GM23338 (cell line): ENCODE measurements at regions not wholly inside any gene's neighbourhood (a gene's known extent, or its start where the extent isn't known, plus 50 kb on each side); places are given as distances from the start of the nearest gene placed in this dataset.

ENCODE experiments used
- ATAC-seq: fragments of 200-7000 bp; cut with Tn5 transposase; 3 replicates; pipeline ENCODE4 v1.9.1; 2020
- DNase-seq: peaks from one replicate; pipeline ENCODE4 v3.0.0-alpha.2; 2015; ENCODE audit warnings: low spot score
- H2AFZ ChIP-seq: fragments of 200-600 bp; sonication (generic); 2 replicates; pipeline ENCODE4 v1.8.0; 2016; ENCODE audit warnings: antibody characterized with exemption, mild to moderate bottlenecking, moderate library complexity
- H3F3A ChIP-seq: fragments of 200-600 bp; sonication (generic); replicated peaks from 2 replicates; pipeline ENCODE4 v1.8.0; 2017; ENCODE audit warnings: antibody characterized with exemption, mixed run types, low read depth
- H3K27ac ChIP-seq: fragments of 200-600 bp; sonication (generic); 2 replicates; pipeline ENCODE4 v1.6.1; 2016; ENCODE audit warnings: low read depth
- H3K27me3 ChIP-seq: fragments of 200-600 bp; sonication (generic); 2 replicates; pipeline ENCODE4 v1.8.0; 2016; ENCODE audit warnings: mild to moderate bottlenecking, mixed run types, moderate library complexity; ENCODE audit not compliant: insufficient read depth
- H3K36me3 ChIP-seq: fragments of 200-600 bp; sonication (generic); 2 replicates; pipeline ENCODE4 v1.8.0; 2016; ENCODE audit warnings: mild to moderate bottlenecking; ENCODE audit not compliant: insufficient read depth
- H3K4me1 ChIP-seq: fragments of 200-600 bp; sonication (generic); 2 replicates; pipeline ENCODE4 v1.8.0; 2016; ENCODE audit warnings: mild to moderate bottlenecking, moderate library complexity; ENCODE audit not compliant: insufficient read depth
- H3K4me2 ChIP-seq: fragments of 200-600 bp; sonication (generic); 2 replicates; pipeline ENCODE4 v1.7.1; 2017; ENCODE audit warnings: mixed run types
- H3K4me3 ChIP-seq: fragments of 200-600 bp; sonication (generic); 2 replicates; pipeline ENCODE4 v1.6.1; 2016; ENCODE audit warnings: mixed run types
- H3K79me2 ChIP-seq: fragments of 200-600 bp; sonication (generic); replicated peaks from 2 replicates; pipeline ENCODE4 v1.8.0; 2017; ENCODE audit warnings: mild to moderate bottlenecking; ENCODE audit not compliant: insufficient read depth
- H3K9me2 ChIP-seq: fragments of 200-600 bp; sonication (generic); 2 replicates; pipeline ENCODE4 v1.8.0; 2017; ENCODE audit not compliant: insufficient read depth
- H4K20me1 ChIP-seq: fragments of 200-600 bp; sonication (generic); replicated peaks from 2 replicates; pipeline ENCODE4 v1.8.0; 2017; ENCODE audit warnings: mild to moderate bottlenecking; ENCODE audit not compliant: insufficient read depth
- H3K27ac Mint-ChIP-seq: 2 replicates; pipeline ENCODE4 v1.8.0; 2020; ENCODE audit warnings: inconsistent platforms, mild to moderate bottlenecking, moderate library complexity, mixed read lengths
- H3K27me3 Mint-ChIP-seq: 3 replicates; pipeline ENCODE4 v1.8.0; 2022; ENCODE audit warnings: low read depth, mild to moderate bottlenecking, moderate library complexity, mixed read lengths, inconsistent platforms; ENCODE audit not compliant: insufficient read depth, poor library complexity
- H3K36me3 Mint-ChIP-seq: 3 replicates; pipeline ENCODE4 v1.8.0; 2021; ENCODE audit warnings: low read depth, mild to moderate bottlenecking, inconsistent platforms, moderate library complexity, mixed read lengths
- H3K4me1 Mint-ChIP-seq: 3 replicates; pipeline ENCODE4 v1.8.0; 2020; ENCODE audit warnings: mild to moderate bottlenecking, inconsistent platforms, mixed read lengths
- H3K4me3 Mint-ChIP-seq: 3 replicates; pipeline ENCODE4 v1.8.0; 2021; ENCODE audit warnings: moderate library complexity, mild to moderate bottlenecking, inconsistent platforms, mixed read lengths
- H3K9me3 Mint-ChIP-seq: 3 replicates; pipeline ENCODE4 v1.8.0; 2020; ENCODE audit warnings: moderate library complexity, mild to moderate bottlenecking, inconsistent platforms, mixed read lengths
- CTCF ChIP-seq, 2 experiments: fragments of 200-600 bp in 1 of 2; sonication (generic) in 1 of 2; conservative IDR thresholded peaks; 2 replicates each; pipeline versions ENCODE4 v1.5.1 to v1.6.1; 2016 to 2017; ENCODE audit warnings: antibody characterized with exemption in 2 of 2, low read depth in 2 of 2, mild to moderate bottlenecking in 2 of 2, moderate library complexity in 1 of 2
- EZH2 ChIP-seq: fragments of 200-600 bp; sonication (generic); IDR thresholded peaks from one replicate; pipeline ENCODE4 v1.8.0; 2017; ENCODE audit warnings: antibody characterized with exemption, mild to moderate bottlenecking, low read depth; ENCODE audit not compliant: unreplicated experiment
- EZH2phosphoT487 ChIP-seq: fragments of 200-600 bp; sonication (generic); IDR thresholded peaks from one replicate; pipeline ENCODE4 v1.8.1; 2018; ENCODE audit warnings: antibody characterized with exemption; ENCODE audit not compliant: unreplicated experiment
- JUNB ChIP-seq: IDR thresholded peaks from one replicate; pipeline ENCODE4 v1.6.1; 2016; ENCODE audit warnings: antibody characterized with exemption; ENCODE audit not compliant: unreplicated experiment
- NANOG ChIP-seq: IDR thresholded peaks from 2 replicates; pipeline ENCODE4 v1.6.1; 2016; ENCODE audit warnings: antibody characterized with exemption, borderline replicate concordance
- POLR2AphosphoS5 ChIP-seq: IDR thresholded peaks from 2 replicates; pipeline ENCODE4 v1.6.1; 2016; ENCODE audit warnings: antibody characterized with exemption, low read depth
- STAT1 ChIP-seq: IDR thresholded peaks from one replicate; pipeline ENCODE4 v1.6.1; 2016; ENCODE audit warnings: antibody characterized with exemption; ENCODE audit not compliant: unreplicated experiment
- ZNF114 ChIP-seq: fragments of 250-450 bp; sonication (Bioruptor Pico); IDR thresholded peaks from 2 replicates; pipeline ENCODE4 v1.5.0; 2020; ENCODE audit warnings: mild to moderate bottlenecking, moderate library complexity
- ZNF331 ChIP-seq: fragments of 250-450 bp; sonication (Bioruptor Pico); IDR thresholded peaks from 2 replicates; pipeline ENCODE4 v1.5.0; 2020; ENCODE audit warnings: low read depth, mild to moderate bottlenecking, moderate library complexity
- TF ChIP-seq, protein P1 (sequence below): IDR thresholded peaks from one replicate; pipeline ENCODE4 v1.6.1; 2018; ENCODE audit warnings: antibody characterized with exemption; ENCODE audit not compliant: unreplicated experiment

DNA sequence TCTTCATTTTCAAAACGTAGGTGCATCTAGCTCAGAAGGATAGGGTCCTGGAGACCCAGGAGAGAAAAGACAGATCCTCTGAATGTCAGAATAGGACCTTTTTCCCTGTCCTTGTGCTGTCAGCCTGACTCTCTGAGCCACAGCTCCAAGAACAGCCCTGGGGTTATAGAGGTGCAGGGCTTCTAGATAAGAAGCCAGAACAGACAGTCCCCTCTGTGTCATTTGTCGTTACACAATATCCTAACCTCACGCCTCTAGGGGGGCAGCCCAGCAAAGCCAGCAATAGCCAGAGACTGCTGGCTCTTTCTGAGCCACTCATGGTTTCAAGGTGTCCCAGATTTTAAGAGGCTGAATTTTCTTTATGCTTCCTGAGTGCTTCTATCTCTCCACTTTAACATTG lies 153.2 kb upstream of the THBS1 start (continued):
- TF ChIP-seq JUNB: no peak
- no peak for TF ChIP-seq STAT1
- no peak for TF ChIP-seq EZH2
- no peak for TF ChIP-seq NANOG
- no peak for TF ChIP-seq POLR2AphosphoS5
- no peak for TF ChIP-seq ZNF114
- TF ChIP-seq EZH2phosphoT487: no peak
- TF ChIP-seq CTCF (conservative IDR thresholded peaks at IDR 0.05; ENCODE audit: low read depth in 2 of 2): no peak

DNA sequence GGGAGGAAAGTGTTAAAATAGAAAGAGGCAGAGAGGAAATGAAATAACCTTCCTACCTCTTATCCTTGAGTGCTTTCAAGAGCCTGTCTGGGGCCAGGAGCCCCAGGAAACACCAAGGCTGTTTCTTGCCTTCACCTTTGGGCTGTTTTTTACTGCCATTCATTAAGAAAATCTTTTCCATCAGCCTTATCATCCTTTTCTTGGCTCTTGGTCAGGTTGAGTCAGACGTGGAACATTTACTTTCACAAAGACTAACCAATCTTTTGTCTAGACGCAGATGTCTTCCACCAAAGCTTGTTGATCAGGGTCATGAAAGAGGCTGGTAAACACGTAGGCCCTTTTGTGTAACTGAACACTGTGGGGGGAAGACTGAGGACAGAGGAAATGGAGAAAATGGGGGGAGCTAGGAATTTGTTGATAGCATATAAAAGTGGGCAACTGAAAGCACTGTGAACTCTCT lies 151.0 kb upstream of the THBS1 start:
- H3K4me3 ChIP-seq: no peak overlapping the region
- Mint-ChIP-seq H3K27ac (peak overlapping the region; percentile 51; the same call in 1 of the 2 replicates), H3K4me1 (peaks cover 18% of the 10 kb centered on the region), H3K9me3 (no peaks in the 10 kb centered on the region), H3K27me3 (peaks cover 2% of the 10 kb centered on the region), H3K4me3 (no peak overlapping the region), H3K36me3 (no peaks in the 10 kb centered on the region)
- H3K27ac ChIP-seq: no peak overlapping the region
- H3K9me2 ChIP-seq: peaks cover 22% of the 10 kb centered on the region
- no peak overlapping the region for H3K4me2 ChIP-seq
- H3K4me1 ChIP-seq: peaks cover 12% of the 10 kb centered on the region
- ATAC-seq (no peak), DNase-seq (no peak)
- no peaks in the 10 kb centered on the region for H3K79me2 ChIP-seq
- H2AFZ ChIP-seq: peak overlapping the region; percentile 90
- TF ChIP-seq ZNF114: no peak
- no peak for TF ChIP-seq STAT1
- TF ChIP-seq, protein P1, sequence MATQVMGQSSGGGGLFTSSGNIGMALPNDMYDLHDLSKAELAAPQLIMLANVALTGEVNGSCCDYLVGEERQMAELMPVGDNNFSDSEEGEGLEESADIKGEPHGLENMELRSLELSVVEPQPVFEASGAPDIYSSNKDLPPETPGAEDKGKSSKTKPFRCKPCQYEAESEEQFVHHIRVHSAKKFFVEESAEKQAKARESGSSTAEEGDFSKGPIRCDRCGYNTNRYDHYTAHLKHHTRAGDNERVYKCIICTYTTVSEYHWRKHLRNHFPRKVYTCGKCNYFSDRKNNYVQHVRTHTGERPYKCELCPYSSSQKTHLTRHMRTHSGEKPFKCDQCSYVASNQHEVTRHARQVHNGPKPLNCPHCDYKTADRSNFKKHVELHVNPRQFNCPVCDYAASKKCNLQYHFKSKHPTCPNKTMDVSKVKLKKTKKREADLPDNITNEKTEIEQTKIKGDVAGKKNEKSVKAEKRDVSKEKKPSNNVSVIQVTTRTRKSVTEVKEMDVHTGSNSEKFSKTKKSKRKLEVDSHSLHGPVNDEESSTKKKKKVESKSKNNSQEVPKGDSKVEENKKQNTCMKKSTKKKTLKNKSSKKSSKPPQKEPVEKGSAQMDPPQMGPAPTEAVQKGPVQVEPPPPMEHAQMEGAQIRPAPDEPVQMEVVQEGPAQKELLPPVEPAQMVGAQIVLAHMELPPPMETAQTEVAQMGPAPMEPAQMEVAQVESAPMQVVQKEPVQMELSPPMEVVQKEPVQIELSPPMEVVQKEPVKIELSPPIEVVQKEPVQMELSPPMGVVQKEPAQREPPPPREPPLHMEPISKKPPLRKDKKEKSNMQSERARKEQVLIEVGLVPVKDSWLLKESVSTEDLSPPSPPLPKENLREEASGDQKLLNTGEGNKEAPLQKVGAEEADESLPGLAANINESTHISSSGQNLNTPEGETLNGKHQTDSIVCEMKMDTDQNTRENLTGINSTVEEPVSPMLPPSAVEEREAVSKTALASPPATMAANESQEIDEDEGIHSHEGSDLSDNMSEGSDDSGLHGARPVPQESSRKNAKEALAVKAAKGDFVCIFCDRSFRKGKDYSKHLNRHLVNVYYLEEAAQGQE: no peak
- TF ChIP-seq POLR2AphosphoS5: no peak
- TF ChIP-seq NANOG: no peak
- no peak for TF ChIP-seq ZNF331 (CRISPR knock-in tag)
- TF ChIP-seq JUNB: no peak
- no peaks in the 10 kb centered on the region for H4K20me1 ChIP-seq
- no peaks in the 10 kb centered on the region for H3K27me3 ChIP-seq
- H3K36me3 ChIP-seq: no peaks in the 10 kb centered on the region; the same call in 1 of the 2 replicates
- H3F3A ChIP-seq: no peaks in the 10 kb centered on the region
